SKM-1 (cell line): ENCODE measurements at regions not wholly inside any gene's neighbourhood (a gene's known extent, or its start where the extent isn't known, plus 50 kb on each side); places are given as distances from the start of the nearest gene placed in this dataset.

Source experiments
- DNase-seq: peaks from one replicate; lab custom pipeline; 2025; ENCODE audit not compliant: unreplicated experiment; lab: John Stamatoyannopoulos, UW

DNA sequence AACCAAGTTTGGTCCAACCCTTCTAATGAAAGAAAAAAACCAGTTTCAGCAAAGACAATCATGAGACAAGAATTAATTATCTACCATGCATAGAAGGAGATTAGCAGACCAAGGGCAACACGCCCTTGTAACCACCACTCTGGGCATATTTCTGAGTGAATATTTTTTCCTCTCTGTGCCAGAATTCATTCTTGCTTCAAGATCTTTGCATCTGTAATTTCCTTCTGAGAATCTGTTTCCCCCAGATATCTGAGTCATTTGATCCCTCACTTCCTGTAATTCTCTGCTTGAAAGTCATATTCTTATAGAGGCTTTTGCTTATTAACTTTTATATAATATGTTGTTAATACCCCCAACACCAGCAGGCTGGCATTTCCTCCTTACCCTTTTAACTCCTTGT lies 243.7 kb downstream of the SLC16A7 start:
- DNase-seq, result no peak

DNA sequence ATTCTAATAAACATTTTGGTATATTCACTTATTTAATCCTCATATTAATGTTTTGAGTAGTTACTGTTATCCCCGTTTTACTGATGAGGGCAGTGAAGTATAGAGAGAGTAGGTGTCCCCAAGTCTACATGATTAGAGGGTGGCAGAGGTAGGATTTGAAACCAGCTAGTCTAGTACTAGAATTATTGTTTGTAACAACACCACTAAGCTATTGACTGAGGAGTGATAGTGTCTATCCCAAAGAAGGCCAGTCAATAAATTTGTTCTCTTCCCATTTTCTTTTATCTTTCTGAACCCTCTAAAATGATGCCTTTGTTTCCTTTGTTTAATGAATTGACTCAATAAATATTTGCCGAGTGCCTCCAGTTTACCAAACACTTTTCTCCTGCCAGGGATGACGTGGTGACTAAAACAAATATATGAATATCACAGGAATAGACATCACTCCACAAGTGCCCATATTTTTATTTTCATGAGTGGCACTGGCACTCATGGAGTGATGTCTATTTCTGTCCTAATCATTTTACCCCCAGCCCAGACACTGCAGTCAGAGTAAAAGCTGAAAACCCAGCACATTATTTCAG lies 247.5 kb downstream of the SLC16A7 start:
- DNase-seq, result no peak

DNA sequence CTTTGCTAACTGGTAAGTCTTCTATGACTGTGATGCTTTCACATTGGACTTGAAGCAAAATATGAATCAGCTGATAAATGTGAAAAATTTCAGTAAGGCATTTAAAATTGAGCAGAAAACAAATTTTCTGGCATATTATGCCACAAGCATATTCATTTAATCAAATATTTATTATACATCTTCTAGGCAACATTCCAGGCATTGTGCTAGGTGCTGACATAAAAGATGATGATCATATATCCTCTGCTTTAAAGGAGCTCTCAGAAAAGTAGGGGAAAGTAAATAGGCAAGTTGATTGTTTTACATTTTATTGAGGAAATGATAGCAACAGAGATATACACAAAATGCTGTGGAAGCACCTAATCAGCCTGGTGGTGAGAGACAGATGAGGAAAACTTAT lies 248.9 kb downstream of the SLC16A7 start:
- DNase-seq, result no peak

DNA sequence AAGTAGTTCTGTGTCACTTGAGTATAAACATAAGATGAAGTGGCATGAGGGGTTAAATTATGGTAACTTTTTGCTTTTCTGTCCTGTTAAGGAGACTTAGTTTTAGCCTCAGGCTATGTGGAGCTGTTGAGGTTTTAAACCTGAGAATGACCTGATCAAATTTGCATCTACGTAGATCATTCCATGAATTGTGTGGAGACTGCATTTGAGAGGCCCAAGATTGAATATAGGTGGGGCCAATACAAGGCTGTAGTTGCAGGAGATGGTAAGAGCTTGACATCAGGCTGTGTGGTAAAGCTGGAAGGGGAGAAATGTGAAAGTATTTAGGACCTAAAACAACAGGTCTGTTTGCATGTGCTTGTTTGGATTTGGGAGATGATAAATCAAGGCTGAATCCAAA lies 249.5 kb downstream of the SLC16A7 start:
- DNase-seq, result no peak

DNA sequence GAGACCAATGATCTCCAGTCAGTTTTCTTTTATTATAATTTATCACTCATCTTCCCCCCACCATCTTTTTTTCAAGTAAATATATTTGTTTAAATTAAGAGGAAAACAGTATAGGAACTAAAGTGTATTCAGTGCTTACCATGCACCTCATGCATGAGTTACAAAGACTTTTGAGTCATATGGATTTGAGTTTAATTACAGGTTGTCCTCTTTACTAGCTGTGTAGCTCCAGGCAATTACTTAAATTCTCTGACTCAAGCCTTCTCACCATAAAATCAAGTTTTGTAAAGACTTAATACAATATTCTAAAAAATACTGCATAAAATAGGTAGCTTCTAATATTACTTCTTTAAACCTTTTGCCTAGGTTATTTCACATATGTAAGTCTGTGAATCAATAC lies 251.3 kb downstream of the SLC16A7 start:
- DNase-seq, result no peak

DNA sequence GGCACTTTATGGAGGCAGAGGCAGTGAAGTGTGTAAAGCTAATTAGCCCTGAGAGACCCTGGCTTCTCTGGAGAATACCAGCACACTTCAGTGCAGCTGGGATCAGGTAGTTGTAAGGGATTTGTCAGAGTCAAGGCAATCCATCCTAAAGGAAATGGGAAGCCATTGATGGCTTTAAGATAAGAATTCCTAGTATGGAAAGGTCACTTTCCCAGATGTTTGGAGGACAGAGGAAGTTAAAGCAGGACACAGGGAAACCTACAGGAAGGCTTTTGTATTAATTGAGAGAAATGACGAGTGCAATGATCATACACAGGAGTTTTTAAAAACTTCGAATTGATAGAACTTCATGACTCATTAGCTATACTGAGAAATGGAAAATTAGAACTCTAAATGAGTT lies 254.4 kb downstream of the SLC16A7 start:
- DNase-seq, result no peak

DNA sequence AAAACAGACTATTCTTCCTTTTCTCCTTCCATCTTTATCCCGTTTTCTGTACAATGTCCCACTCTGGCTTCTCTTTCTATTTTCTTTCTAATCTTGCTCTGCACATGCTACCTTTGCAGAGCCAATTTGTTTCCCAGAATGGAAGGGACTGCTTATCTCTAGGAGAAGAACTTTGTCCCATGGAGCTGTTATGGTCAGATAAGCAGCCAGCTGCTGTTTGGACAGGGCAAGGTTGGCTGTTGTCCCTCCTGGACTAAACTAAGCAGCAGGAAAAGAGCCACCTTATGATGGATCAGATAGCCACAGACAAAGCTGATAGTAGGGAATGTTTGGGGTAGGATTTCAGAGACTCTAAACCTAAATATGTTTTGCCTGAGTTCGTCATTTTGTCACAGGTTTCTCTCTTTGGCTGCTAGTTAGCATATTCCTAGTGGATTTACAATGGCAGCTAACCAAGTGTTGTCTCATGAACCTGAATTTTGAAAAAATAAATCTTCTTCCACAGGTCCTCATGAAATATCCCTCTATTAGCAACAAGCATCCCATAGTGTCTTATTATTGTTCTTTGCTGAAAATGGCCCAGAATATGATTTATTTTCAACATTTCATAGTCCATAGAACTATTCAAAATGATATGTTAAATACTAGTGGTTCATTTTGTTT lies 262.8 kb downstream of the SLC16A7 start:
- no peak for DNase-seq

DNA sequence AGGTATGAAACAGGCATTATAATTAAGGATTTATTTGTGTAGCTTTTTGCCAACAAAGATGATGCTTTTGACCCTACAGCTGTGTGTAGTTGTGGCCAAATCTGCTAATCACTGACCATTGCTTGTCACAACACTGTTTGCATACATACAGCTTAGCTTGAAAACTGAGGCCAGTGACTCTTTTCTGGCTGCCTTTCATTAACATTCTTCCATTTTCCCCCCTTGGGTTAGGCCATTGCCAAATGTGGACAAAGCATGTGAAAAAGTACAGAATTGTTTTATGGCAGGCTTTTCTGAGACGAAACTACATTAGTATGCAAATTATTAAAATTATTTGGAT lies 263.3 kb downstream of the SLC16A7 start:
- DNase-seq, result no peak

DNA sequence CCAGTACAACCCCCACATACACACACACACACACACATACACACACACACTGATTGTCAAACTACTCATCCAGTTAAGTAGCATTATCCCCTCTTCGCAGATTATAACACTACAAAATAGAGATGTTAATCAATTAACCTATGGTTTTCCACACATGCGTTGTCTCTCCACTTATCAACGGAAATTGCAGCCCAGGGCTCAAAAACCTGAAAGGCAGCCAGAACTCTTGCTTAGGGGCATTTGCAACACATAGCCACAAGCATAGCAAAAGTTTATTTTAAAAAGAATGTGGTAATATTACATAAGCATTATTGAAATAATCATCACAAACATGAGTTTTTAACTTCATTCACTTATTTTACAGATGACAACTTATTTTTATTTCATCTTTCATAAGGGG lies 265.8 kb downstream of the SLC16A7 start:
- no peak for DNase-seq

DNA sequence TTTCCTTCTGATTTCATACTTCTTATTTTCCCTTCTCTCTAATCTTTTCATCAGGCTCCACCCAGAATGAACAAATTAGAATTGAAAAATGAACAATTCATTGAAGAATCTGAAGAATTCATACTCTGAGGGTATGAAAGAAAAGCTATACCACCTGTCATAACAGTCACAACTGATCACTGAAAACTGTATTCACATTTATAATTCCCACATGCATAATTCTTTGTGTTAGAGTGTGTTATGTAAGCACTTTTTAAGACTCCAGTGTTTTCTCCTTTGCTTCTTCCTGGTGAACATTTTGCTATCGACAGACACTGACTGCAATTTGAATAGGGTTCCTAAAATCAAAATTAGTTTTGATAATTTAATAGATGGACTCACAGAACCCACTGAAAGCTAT lies 271.2 kb downstream of the SLC16A7 start:
- DNase-seq, result no peak

DNA sequence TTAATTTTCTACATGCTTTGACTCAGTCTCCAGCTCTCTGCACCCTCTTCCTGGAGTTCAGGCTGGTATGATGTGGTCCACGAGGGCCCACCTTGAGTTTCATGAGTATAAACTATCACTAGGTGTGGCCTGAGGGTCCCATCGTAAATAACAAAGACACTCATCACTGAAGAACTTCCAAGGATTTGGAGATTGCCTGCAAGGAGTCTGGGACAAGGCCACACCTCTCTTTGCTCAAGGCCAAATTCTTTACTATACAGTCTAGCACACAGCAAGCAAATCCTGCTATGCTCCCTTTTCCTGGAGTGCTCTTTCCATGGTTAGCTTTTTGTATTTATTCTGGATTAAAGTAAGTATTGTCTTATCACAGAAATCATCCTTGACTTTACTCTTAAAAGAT lies 271.9 kb downstream of the SLC16A7 start:
- DNase-seq, result no peak

DNA sequence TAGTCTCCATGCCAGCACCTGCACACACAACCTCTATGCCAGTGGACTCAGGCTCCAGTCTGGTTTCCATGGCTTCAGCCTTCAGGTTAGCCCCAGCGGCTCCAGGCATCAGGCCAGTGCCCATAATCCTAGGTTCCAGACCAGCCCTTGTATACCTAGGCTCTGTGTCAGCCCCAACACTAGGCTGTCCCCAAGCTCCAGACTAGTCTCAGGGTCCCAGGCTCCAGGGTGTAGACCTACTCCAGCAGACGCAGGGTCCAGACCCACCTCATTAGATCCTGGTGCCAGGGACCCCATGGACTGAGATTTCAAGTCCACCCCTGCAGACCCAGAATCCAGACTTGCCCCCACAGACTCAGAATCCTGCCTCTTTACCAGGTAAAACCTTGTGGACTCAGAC lies 275.9 kb downstream of the SLC16A7 start:
- DNase-seq, result no peak

DNA sequence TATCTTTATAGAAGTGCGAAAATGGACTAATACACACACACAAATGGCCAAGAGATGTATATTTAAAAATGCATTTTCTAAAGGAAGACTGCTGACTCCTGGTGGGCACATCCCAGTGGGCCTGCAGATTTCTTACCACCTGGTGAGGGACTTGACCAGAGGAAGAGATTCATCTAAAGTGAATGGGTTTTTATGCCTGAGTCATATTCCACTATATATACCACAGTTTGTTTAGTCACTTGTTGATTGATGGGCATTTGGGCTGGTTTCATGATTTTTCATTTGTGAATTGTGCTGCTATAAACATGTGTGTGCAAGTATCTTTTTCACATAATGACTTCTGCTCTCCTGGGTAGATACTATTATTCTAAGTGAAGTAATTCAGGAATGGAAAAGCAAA lies 277.3 kb downstream of the SLC16A7 start:
- no peak for DNase-seq

DNA sequence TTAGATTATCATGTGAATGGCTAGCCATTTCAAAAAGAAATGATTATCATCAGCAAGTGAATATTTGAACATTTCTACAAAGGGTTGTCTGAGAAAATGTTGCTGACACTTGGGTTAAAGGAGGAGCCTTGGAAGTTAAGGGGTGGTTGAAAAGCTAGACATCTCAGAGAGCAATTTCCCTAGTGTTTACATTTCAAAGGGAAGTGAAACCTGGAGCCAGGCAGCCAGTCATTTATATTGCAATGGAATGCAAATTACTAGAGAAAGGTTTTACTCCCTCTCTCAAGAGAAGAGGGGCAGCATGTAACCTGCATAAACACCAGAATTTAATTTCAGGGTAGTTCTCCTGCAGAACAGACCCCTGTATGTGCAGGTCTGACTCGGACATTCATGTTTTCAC lies 279.0 kb downstream of the SLC16A7 start:
- DNase-seq, result no peak

DNA sequence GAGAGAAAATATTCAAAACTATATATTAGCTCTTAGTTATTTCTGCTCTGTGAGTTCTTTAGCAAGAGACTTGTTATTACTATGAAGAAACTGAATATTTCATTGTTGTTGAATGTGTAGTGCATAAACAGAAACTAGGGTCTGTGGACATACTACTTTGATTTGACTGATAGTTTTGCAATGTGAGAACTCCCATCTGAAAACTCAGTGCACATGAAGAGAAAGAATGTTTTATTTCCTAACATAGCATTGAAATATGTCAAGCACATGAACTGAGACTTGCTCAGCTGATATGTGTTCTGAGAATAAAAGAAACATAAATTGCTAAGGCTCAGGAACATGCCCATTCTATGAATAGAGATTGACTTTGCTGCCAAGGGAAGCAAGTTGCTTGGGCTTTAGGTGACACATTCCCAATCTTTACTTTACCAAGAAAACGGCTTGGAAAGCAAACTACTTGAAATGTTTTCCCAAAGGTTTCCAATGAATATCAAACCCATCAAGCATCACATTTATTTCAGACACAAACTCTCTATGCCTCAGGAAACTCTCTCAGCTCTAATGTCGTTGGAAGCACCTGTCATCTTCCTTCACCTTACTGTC lies 290.4 kb downstream of the SLC16A7 start:
- no peak for DNase-seq

DNA sequence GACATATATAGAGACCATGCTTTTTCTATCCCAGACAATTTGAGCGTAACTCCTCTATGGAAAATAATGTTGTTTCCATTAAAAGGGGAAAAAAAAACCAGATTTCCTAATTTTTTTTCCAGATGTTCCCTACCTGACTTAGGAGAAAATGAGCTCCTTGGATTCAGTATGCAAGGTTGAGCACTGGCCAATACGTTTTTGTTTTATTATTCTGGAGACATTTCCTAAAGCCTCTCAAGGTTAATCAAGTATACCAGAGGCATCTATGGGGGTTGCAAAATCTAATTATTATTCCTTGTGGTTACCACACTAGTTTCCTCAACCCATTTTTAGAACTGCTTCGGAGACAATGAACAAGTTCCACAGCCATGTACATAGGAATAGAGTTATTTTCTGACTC lies 291.3 kb downstream of the SLC16A7 start:
- no peak for DNase-seq

DNA sequence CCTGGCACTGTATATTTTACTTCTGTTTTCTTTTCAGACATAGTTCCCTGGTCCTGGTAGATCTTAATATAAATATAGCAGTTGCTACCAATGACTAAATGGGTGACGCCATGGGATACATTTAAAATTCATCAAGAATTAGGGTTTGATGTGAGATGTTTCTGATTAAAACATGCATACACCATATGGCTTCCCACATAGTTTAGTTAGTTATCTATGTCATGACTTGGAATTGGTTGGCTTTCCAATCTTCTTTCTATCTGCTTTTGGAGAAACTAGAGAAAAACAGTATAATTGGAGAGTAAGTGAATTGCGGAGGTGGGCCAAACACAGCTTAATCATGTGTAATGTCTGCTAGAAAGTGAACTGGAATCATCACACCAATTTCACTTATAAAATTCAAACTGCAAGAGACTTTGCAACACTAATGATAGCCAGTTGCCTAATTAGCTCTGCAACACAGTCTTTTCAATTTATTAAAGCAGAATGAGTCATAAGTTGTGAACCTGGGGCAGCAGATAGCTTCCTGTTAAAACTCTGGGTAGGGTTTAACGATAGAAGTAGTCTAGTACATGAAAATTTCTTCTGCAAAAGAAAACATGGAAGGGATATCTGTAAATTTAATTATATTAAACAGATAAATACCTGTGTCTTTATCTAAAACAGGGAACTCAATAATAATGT lies 295.2 kb downstream of the SLC16A7 start:
- no peak for DNase-seq

DNA sequence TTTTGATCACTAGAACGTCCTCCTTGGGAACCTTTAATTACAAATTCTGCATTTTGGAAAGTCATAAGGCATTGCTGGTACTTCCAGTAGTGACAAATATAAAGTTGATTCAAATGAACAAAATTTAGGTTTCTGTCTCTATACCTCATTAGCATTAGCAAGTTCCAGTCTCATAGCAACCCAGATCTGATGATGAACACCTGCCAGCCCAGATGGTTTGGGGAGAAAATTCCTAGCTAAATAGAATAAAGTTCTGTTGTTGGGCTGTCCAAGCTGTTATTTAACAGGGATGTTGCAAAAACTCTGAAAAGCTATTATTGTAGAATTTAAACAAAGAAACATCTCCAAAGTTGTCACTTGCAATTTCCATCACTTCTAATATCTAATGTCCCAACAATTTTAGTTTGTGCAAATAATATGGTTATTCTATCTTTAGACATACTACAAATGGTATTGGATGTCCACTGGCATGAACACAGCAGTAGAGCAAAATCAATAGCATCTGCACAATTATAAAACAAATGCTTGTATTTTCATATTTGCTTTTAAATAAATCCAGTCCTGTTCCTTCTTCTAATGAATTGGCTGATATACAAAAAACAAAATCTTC lies 299.4 kb downstream of the SLC16A7 start:
- DNase-seq, result no peak

DNA sequence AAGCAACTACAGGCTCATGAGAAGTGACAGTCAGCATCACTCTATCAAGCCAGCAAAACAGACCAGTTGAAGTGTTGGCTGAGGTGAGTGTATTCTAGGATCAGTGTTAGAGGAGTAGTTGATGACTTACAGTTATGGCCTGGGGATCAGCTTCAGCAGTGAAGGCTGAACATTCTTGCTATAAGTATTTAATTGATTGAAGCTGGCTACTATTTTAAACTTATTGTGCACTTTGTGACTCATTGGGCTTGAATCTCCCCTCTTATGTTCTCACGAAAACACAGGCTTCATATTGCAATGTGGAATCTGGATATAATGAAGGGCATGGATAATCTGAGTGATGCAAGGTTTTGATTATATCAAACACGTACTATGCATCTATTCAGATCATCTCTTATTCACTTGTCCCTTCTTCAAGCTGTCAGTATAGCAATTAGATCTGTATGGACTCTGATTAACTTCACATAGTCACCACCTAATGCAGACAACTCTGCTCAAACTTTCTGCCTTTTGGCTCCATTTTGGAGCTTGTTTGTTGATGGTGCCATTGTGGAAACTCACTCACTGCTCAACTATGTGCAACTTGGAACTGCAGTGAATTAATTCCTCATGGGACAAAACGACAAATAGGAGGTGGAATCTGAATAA lies 309.2 kb downstream of the SLC16A7 start:
- no peak for DNase-seq

DNA sequence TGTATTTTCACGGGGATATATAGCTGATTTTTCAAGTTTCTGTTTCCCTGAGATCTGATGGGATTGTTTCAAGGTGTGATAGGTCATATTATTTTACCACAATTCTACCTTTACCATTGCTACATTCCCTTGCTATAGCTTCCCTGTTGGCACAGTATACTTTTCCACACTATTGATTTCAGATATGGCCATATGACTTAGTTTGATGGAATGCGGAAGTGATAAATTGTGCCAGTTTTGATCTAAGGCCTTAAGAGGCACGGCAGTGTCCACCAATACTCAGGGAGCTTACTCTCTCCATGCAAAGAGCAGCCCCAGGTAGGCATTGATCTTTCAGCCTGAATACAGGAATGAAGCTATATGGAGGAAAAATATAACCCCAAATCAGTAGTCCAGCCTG lies 315.7 kb downstream of the SLC16A7 start:
- no peak for DNase-seq

DNA sequence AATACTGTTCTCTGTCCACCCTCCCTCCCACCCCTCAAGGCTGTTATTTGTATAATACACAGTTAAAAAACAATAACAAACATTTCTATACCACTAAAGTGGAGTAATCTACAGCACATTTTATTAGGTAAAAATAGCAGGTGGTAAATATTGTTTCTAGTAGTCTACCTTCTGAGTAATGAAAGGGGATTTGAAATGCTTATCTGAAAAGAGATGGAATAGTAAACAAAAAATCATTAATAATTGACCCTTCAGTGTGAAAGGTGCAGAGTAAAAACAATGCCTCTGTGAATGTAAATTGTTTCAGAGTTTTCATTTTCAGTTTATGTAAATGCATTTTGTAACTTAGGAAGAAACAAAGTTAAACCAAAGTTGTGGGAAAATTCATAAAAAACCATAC lies 321.2 kb downstream of the SLC16A7 start:
- no peak for DNase-seq

DNA sequence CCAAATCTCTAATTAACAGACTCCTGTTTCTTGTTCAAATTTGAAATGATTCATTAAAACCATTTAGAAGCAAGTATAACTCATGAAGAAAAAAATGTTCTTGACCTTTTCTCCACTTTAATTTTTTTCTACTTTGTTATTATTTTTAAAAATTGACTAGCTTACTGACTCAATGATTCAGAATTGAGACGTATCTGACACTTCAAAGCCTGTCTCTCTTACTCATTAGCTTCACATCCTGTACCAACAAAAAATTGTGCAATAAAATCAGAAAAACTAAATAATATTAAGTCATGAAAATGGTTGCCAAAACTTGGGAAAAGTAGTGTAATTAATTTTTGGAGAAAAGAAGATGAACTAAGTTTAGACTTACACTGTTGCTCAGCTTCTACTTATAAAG lies 331.2 kb downstream of the SLC16A7 start:
- no peak for DNase-seq
